LHCN-M2 (cell line): ENCODE measurements at regions not wholly inside any gene's neighbourhood (a gene's known extent, or its start where the extent isn't known, plus 50 kb on each side); places are given as distances from the start of the nearest gene placed in this dataset.

ENCODE experiments used
- DNase-seq: peaks from one replicate; pipeline ENCODE4 v3.0.0-alpha.2; 2012; ENCODE audit warnings: low read depth

DNA sequence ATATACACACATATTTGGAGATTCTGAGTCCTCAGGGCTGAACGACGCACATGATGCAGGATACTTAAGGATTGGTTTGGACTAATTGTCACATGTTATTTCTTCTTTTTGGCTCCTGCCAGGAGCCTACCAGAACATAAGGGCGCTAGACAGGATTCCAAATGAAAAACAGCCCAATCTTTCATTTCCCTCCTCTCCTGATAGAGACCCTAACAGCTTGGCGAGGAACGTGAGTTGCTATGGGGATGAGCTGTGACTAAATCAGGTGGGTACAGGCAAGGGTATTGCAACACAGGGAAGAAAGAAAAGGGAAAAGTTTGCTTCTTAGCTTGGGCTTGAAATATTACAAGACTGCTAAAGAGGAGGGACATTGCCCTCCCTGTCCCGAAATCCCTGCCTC is 109.9 kb downstream of the AIPL1 start:
- DNase-seq = no peak

DNA sequence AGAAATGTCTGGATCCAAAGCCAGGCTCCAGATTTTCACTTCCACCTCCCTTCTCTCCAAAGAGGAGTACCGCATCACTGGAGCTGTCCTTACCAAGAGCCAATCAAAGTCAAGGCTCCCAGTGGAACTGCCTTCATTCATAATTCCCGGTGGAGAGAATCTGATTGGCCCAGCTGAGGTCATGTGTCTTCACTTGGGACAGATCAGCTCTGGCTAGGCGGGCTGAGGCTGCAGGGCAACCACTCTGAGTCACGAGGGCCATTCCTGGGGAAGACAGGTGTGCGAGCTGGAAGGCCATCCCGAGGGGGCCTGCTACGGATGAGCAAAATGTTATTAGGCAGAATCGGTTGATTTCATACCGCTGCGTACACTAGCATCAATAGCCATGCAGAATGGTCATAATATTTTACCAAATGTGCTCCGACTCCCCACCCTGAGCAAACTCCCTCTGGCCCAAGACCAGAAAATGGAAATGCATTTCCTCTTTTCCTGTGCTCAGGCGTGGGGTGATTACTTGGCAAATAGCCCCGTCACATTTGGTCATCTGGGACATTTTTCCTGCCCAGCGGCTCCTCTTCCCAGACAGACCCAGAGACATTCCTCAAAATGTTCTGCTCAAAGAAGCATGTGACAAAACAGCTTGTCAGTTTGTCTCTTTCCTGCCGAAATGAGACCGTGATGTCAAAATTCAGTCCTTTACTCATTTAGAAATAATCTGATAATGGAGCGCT is 111.1 kb downstream of the AIPL1 start:
- peak; percentile 45 for DNase-seq

DNA sequence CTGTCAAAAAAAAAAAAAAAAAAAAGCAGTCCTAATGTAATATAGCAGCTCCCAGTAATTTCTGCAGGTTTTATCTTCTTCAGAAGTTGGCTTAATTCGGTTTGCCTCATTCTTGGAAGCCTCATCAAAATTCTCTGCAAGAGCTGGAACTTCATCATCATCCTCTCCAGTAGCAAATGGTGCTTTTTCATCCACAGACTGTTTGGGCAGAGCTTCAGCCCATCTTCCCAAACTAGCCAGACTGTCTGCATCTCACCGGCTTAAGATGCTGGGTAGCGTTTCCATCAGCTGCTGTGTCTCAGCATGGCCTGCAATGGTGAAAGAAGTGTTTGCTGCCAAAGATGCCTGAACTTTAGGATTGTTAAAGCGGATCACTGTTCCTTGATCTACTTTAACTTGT is 112.6 kb downstream of the AIPL1 start:
- no peak for DNase-seq

- DNase-seq = no peak
Observed at GRCh38 chr17:6314311-6314710, 120.6 kb downstream of the AIPL1 start.

GRCh38 chr17:6313835-6314234 is 121.1 kb downstream of the AIPL1 start:
- no peak for DNase-seq

DNA sequence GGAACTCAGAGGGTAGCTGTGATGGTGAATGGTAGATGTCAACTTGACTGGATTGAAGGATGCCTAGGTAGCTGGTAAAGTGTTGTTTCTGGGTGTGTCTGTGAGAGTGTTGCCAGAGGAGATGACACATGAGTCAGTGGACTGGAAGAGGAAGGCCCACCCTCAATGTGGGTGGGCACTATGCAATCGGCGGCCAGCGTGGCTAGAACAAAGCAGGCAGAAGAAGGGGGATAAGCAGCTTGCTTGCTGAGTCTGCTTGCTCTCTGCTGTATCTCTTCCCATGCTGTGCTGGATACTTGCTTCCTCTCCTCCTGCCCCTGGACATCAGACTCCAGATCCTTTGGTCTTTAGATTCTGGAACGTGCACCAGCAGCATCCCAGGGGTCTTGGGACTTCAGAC is 128.1 kb downstream of the AIPL1 start:
- DNase-seq = no peak

DNA sequence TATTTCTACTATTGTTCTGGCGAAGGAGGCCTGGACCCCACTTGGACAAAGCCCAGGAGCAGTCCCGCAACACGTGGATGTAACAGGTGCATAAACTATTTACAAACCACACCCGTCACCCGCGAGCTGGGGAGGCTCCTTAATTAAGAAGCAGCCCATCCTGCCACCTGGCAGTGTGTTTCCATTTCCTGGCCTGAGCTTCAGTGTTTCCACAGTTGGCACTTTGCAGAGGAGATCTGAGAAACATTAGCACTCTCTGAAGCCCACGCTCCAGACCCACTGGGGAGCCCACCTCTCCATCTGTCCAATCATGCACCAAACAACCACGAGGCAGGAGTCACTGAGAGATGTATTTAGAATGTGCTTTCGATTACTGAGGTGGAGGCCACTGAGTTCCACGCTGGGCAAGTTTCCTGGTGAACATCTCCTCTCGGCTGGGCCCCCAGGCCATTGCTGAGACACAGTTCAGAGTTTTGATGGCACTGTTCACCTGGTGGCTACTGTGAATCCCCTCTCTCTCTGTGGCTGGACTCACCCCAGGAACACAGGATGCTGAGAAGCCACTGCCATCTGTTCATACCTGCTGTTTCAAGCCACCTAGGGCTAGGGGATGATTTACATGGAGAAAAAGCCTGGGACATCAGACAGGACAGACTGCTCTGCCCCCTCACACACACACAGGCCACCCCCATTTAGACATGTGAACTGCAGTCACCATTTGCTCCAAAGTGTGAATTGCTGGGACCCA is 129.1 kb downstream of the AIPL1 start:
- DNase-seq = no peak

- no peak for DNase-seq
Observed at GRCh38 chr17:6304894-6305612, 129.9 kb downstream of the AIPL1 start.

- peak; percentile 15 for DNase-seq
Observed at GRCh38 chr17:6303664-6304063, 131.3 kb downstream of the AIPL1 start.

GRCh38 chr17:6299275-6299674 is 135.6 kb downstream of the AIPL1 start:
- DNase-seq = no peak

DNA sequence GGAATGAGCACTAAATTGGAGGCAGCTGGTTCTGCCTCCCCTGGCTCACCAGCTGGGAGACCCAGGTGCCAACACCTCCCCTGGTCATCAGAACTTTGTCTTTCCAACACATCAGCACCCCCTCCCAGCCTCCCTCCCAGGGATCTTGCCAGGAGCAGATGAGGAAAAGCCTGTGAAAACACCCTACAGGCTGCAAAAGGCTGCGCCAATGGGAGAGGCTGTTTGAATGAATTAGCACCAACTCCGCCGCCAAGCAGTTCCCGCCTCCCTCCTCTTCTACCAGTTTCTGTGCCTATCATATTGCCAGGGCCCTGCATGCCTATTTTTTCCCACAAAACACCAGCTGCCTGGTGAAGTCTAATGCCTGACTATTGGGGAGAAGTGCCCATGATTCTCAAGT is 137.0 kb downstream of the AIPL1 start:
- no peak for DNase-seq

DNA sequence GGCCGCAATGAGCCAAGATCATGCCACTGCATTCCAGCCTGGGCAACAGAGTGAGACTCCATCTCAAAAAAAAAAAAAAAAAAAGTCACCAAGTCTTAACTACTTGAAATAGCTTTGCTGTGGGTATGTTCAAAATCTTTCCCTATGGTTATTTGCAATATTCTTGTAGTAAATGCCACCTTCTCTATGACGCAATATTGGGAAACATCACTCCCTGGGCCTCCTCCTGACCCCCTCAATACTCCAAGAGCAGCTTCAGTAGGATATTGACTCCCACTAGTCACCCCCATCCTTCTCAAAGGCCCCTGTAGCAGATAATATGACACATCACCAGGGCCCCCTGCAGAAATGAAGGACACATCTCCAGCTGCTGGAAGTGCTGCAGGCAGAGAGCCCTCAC is 137.8 kb downstream of the AIPL1 start:
- no peak for DNase-seq

DNA sequence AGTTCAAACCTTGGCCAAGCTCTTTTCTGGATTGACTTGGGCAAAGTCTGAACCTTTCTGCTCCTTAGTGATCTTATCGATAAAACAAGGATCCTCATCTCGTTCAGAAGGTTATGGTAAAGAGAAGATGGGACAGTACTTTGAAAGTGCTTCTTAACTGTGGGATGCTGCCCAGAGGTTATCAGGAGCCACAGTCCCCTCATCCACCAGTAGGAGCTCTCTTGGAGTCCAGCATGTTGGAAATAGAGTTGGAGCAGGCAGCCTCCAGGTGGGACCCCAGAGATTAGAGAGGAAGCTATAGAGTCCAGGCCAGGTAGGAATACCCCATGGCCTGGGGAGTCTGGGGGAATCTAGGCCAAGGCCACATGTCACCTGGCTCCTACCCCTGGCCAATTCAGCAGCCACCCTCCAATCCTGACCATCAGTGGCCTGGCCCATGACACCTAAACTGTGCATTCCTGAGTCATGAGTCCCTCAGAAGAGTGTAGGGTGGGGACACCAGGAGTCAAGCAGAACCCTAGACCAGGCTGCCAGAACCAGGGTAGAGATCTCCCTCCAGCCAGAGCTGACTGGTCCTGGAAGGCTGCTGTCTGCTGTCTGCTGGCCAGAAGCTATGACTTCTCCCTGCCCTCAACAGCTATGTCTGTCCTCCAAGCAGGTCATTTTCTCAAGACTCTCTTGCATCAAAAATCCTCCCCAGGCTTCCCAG is 144.3 kb downstream of the AIPL1 start:
- no peak for DNase-seq

DNA sequence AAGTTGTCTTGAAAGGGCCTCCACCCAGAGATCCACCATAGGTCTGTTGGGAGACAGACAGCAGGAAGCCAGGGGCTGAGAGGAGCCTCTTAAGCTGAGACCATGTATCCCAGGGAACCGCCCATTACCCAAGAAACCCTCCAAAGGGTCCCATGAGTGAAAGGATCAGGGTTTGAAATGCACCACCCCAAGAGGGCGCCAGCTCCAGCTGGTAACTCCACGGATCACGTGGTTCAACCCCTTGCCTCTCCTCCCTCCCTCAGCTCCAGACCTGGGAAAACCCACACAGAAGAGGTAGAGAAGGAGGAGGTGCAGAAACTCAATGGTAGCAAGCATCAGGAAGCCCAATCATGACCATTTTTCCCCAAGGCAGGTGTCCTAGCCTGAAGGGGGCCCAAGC is 148.7 kb downstream of the AIPL1 start:
- DNase-seq = no peak

DNA sequence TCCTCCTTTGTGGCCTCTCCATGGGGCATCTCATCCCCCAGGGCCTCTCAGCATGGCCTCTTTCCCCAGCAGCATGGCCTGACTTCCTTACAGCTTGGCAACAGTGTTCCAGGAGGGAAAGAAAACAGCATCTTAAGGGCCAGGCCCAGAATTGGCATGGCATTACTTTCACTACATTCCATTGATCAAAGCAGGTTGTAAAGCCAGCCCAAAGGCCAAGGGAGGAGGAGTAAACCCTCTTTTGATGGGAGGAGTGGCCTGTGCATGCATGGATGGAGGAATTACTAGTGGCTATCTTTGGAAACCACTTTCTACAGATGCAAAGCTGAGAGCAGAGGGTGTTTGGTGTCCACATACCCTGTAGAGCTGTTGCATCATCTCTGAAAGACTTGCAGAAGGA is 149.4 kb downstream of the AIPL1 start:
- DNase-seq = no peak

DNA sequence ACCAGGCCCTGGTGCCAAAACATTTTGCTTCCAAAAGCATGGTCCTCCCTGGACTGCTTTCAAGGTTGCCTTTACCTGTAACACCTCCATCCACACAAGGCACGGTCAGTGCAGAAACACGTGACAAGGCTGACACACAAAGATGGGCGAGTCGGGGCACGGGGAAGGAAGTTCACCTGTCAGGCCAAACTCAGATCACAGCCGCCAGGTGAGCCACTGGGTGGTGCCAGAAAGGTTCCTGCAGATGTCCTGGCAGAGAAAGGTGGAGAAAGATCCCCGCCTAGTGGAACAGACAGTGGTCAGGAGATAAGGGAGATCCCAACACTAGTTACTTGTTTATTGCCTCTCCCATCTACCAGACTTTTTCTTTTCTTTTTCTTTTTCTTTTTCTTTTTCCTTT is 155.3 kb downstream of the AIPL1 start:
- no peak for DNase-seq

DNA sequence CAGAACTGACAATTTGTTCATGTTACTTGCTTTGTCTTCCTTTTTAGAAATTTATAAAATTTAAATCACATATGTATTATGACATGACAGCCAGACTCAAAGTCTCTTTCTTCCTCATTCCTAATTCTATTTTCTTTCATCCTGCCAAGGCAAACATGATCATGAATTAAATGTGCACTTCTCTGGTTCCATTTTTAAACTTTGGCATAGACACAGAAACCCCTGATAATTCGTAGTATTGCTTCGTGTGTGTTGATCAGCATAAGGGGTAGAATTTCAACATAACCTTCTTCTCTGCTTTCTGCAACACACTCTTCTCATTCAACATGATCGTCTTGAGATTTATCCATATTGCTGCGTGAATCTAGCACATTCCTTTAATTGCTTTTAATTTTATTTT is 156.5 kb downstream of the AIPL1 start:
- no peak for DNase-seq

GRCh38 chr17:6276711-6277110 is 158.2 kb downstream of the AIPL1 start:
- DNase-seq = no peak

DNA sequence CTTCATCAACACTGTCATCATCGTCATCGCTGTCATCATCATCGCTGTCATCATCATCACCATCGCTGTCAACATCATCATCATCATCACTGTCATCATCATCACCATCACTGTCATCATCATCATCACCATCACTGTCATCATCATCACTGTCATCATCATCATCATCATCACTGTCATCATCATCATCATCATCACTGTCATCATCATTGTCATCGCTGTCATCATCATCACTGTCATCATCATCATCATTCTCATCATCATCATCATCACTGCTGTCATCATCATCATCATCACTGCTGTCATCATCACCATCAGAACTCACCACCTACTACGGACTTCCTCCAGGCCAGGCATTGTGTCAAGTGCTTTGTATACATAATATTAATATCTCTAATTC is 160.6 kb downstream of the AIPL1 start:
- DNase-seq = no peak

- DNase-seq = peak; percentile 31
Observed at GRCh38 chr17:6269478-6269877, 165.4 kb downstream of the AIPL1 start.

DNA sequence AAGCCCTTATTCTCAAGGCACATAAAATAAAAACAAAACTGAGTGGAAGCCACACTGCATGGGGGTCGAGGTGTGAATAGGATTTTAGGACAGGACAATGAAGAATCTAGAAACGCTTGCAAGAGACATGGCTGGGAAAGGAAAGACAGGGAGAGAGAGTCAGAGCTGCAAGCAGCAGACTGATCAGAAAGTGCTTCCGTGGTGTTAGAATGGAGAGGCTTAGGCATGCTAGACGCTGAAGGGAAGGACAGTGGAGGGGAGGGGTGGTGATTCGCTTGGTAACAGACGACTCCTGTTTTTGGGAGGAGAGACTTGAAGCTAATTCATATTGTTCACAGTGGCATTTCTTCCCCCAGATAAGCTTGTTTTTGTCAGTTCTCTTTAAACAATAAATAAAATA is 173.5 kb downstream of the AIPL1 start:
- no peak for DNase-seq

- no peak for DNase-seq
Observed at GRCh38 chr17:6259899-6260298, 175.0 kb downstream of the AIPL1 start.
